ENCODE measurements at regions not wholly inside any gene's neighbourhood (a gene's known extent, or its start where the extent isn't known, plus 50 kb on each side); places are given as distances from the start of the nearest gene placed in this dataset.

DNA sequence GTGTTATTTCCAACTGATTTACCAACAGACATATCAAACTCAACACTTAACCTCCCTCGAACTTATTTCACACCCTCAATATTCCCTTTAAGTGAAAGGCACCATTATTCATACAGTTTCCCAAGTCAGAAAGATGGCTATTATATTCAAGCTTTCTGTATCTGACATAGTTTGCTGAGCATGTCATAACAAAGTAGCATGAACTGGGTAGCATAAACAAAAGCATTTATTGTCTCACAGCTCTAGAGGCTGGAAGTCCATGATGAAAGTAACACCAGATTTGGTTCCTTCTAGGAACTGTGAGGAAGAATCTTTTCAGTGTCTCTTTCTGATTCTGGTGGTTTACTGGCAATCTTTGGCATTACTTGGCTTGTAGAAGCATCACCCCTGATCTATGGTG, 1388.6 kb downstream of the TECRL start:
- Histone ChIP-seq H3K27ac (ENCODE audit: insufficient read depth, low read length) (no peak overlapping the region), H3K4me1 (ENCODE audit: control insufficient read depth, insufficient read depth, low read length) (no peaks in the 10 kb centered on the region), H4K20me1 (ENCODE audit: insufficient read depth, low read length) (no peaks in the 10 kb centered on the region), H3K4ac (ENCODE audit: low read depth, low read length) (no peak overlapping the region), H2BK5ac (ENCODE audit: low read depth, low read length, poor library complexity, severe bottlenecking) (no peak overlapping the region), H3K4me2 (ENCODE audit: low read depth, low read length) (no peak overlapping the region), H3K23ac (ENCODE audit: low read depth, low read length) (no peak overlapping the region), H3K36me3 (ENCODE audit: control insufficient read depth, insufficient read depth, low read length) (no peaks in the 10 kb centered on the region), H2AK9ac (replicated peaks; ENCODE audit: low read depth, low read length, poor library complexity) (no peak overlapping the region), H3K9ac (ENCODE audit: low read depth, low read length) (no peak overlapping the region), H2BK15ac (ENCODE audit: low read depth, low read length) (no peak overlapping the region), H2BK20ac (ENCODE audit: low read depth, low read length) (no peak overlapping the region), H4K5ac (ENCODE audit: low read depth, low read length) (no peak overlapping the region), H3K79me1 (ENCODE audit: low read depth in 1 of 2, low read length in 2 of 2) (no peaks in the 10 kb centered on the region), H3K56ac (ENCODE audit: extremely low read depth, insufficient read depth, low read length) (no peak overlapping the region), H2AK5ac (ENCODE audit: low read depth, low read length) (no peak overlapping the region), H3K14ac (replicated peaks; ENCODE audit: low read depth, low read length) (no peak overlapping the region), H2BK120ac (ENCODE audit: low read depth, low read length) (no peak overlapping the region), H4K91ac (ENCODE audit: insufficient read depth, low read depth, low read length) (no peak overlapping the region), H2AFZ (replicated peaks; ENCODE audit: low read length, poor library complexity) (no peak overlapping the region), H3K9me1 (ENCODE audit: insufficient read depth, low read length) (no peaks in the 10 kb centered on the region), H3K9me3 (ENCODE audit: control insufficient read depth, insufficient read depth, low read length) (no peaks in the 10 kb centered on the region), H3K27me3 (ENCODE audit: control insufficient read depth, insufficient read depth, low read length) (no peaks in the 10 kb centered on the region), H3K4me3 (ENCODE audit: insufficient read depth, low read depth, low read length) (no peak overlapping the region), H4K8ac (ENCODE audit: low read depth in 2 of 2, low read length in 2 of 2) (no peak overlapping the region), H3K18ac (ENCODE audit: low read depth, low read length) (no peak overlapping the region)
- in situ Hi-C loops (cut with MboI; ENCODE audit: low sequenced_read_pairs) = no loop called here
- ChIA-PET CTCF (no interaction called here), POLR2A (ENCODE audit: unreplicated experiment) (no interaction called here)
- ATAC-seq (ENCODE audit: low read depth) (no peak), DNase-seq (no peak)
- intact Hi-C loops (cut with micrococcal nuclease) = no loop called here
- 100% methylated on average over 1 of the region's 1 CpG; no CpG with 5 or more reads in 1 of the 2 experiments for WGBS, 2 experiments (ENCODE audit: extremely low coverage in 2 of 2, insufficient read length in 1 of 2)
- BruUV-seq (replicated peaks) = no TSS peak
- dilution Hi-C loops (cut with HindIII; ENCODE audit: low sequenced_read_pairs, unreplicated experiment) = no loop called here
- no peak for TF ChIP-seq RFX5 (IDR thresholded peaks at IDR 0.05; ENCODE audit: low read depth, low read length)
- TF ChIP-seq, protein P1, sequence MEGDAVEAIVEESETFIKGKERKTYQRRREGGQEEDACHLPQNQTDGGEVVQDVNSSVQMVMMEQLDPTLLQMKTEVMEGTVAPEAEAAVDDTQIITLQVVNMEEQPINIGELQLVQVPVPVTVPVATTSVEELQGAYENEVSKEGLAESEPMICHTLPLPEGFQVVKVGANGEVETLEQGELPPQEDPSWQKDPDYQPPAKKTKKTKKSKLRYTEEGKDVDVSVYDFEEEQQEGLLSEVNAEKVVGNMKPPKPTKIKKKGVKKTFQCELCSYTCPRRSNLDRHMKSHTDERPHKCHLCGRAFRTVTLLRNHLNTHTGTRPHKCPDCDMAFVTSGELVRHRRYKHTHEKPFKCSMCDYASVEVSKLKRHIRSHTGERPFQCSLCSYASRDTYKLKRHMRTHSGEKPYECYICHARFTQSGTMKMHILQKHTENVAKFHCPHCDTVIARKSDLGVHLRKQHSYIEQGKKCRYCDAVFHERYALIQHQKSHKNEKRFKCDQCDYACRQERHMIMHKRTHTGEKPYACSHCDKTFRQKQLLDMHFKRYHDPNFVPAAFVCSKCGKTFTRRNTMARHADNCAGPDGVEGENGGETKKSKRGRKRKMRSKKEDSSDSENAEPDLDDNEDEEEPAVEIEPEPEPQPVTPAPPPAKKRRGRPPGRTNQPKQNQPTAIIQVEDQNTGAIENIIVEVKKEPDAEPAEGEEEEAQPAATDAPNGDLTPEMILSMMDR (conservative IDR thresholded peaks at IDR 0.05; ENCODE audit: low read depth, low read length) = no peak
- no peak for TF ChIP-seq BHLHE40 (IDR thresholded peaks at IDR 0.05; ENCODE audit: low read depth, low read length)
- no peak for TF ChIP-seq MXI1 (IDR thresholded peaks at IDR 0.05; ENCODE audit: borderline replicate concordance, low read depth, low read length)
- no peak for TF ChIP-seq RAD21 (IDR thresholded peaks at IDR 0.05; ENCODE audit: low read length)
- TF ChIP-seq, protein P2, sequence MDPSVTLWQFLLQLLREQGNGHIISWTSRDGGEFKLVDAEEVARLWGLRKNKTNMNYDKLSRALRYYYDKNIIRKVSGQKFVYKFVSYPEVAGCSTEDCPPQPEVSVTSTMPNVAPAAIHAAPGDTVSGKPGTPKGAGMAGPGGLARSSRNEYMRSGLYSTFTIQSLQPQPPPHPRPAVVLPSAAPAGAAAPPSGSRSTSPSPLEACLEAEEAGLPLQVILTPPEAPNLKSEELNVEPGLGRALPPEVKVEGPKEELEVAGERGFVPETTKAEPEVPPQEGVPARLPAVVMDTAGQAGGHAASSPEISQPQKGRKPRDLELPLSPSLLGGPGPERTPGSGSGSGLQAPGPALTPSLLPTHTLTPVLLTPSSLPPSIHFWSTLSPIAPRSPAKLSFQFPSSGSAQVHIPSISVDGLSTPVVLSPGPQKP (IDR thresholded peaks at IDR 0.05; ENCODE audit: borderline replicate concordance, low read depth, low read length) = no peak

Data from IMR-90 (cell line).